ENCODE measurements at regions not wholly inside any gene's neighbourhood (a gene's known extent, or its start where the extent isn't known, plus 50 kb on each side); places are given as distances from the start of the nearest gene placed in this dataset.
"Not testable (repeated sequence)": the region's sequence is repeated elsewhere in the genome, so short reads cannot be mapped to it uniquely, and the experiment has no call there.

GRCh38 chr18:8930990-8931616 is 171.4 kb upstream of the NDUFV2 start:
- no peak overlapping the region for H3K4me3 ChIP-seq (replicated peaks; ENCODE audit: insufficient read depth, low read length)
- no peak overlapping the region for H3K27ac ChIP-seq (replicated peaks)
- DNase-seq (ENCODE audit: low read depth in 1 of 2, low spot score in 1 of 2) = no peak
- no peaks in the 10 kb centered on the region for H3K27me3 ChIP-seq (ENCODE audit: insufficient read depth, poor library complexity, severe bottlenecking)
- TF ChIP-seq POLR2AphosphoS5 (IDR thresholded peaks at IDR 0.05; ENCODE audit: low read depth) = no peak
- TF ChIP-seq CTCF (IDR thresholded peaks at IDR 0.05; ENCODE audit: insufficient read depth, low read length) = no peak
- TF ChIP-seq GABPA (IDR thresholded peaks at IDR 0.05; ENCODE audit: low read depth) = no peak
- TF ChIP-seq REST (IDR thresholded peaks at IDR 0.05; ENCODE audit: insufficient replicate concordance, low read depth) = no peak
- no peak for TF ChIP-seq SPI1 (IDR thresholded peaks at IDR 0.05; ENCODE audit: borderline replicate concordance, low read depth)

- H3K27me3 ChIP-seq (ENCODE audit: insufficient read depth, poor library complexity, severe bottlenecking) = no peaks in the 10 kb centered on the region
- H3K27ac ChIP-seq (replicated peaks) = no peak overlapping the region
- no peak for DNase-seq (ENCODE audit: low read depth in 1 of 2, low spot score in 1 of 2)
- no peak overlapping the region for H3K4me3 ChIP-seq (replicated peaks; ENCODE audit: insufficient read depth, low read length)
- TF ChIP-seq SPI1 (IDR thresholded peaks at IDR 0.05; ENCODE audit: borderline replicate concordance, low read depth) (no peak), REST (IDR thresholded peaks at IDR 0.05; ENCODE audit: insufficient replicate concordance, low read depth) (no peak), GABPA (IDR thresholded peaks at IDR 0.05; ENCODE audit: low read depth) (no peak)
These were observed 169.6 kb upstream of the NDUFV2 start for GRCh38 chr18:8932866-8933265.

GRCh38 chr18:8933714-8934284 is 168.7 kb upstream of the NDUFV2 start:
- Histone ChIP-seq H3K27me3 (ENCODE audit: insufficient read depth, poor library complexity, severe bottlenecking) (peaks cover 2% of the 10 kb centered on the region), H3K27ac (replicated peaks) (no peak overlapping the region), H3K4me3 (replicated peaks; ENCODE audit: insufficient read depth, low read length) (no peak overlapping the region)
- no peak for DNase-seq (ENCODE audit: low read depth in 1 of 2, low spot score in 1 of 2)
- no peak for TF ChIP-seq SPI1 (IDR thresholded peaks at IDR 0.05; ENCODE audit: borderline replicate concordance, low read depth)
- no peak for TF ChIP-seq GABPA (IDR thresholded peaks at IDR 0.05; ENCODE audit: low read depth)
- no peak for TF ChIP-seq REST (IDR thresholded peaks at IDR 0.05; ENCODE audit: insufficient replicate concordance, low read depth)

- not testable (repeated sequence) for H3K4me3 ChIP-seq (replicated peaks; ENCODE audit: insufficient read depth, low read length); H3K27me3 ChIP-seq (ENCODE audit: insufficient read depth, poor library complexity, severe bottlenecking)
These were observed 167.2 kb upstream of the NDUFV2 start for GRCh38 chr18:8935346-8935745.

More at GRCh38 chr18:8935346-8935745, 167.2 kb upstream of the NDUFV2 start:
- H3K27ac ChIP-seq (replicated peaks); DNase-seq (ENCODE audit: low read depth in 1 of 2, low spot score in 1 of 2): not testable (repeated sequence)

Data from HL-60 (cell line).